Caki2 (cell line): ENCODE measurements at regions not wholly inside any gene's neighbourhood (a gene's known extent, or its start where the extent isn't known, plus 50 kb on each side); places are given as distances from the start of the nearest gene placed in this dataset.

Experiments
- DNase-seq: peaks from one replicate; pipeline ENCODE4 v3.0.0-alpha.2; 2015; ENCODE audit warnings: low read depth
- in situ Hi-C: cut with HindIII; loops from 2 replicates; pipeline ENCODE4 v1.10.0; 2016; ENCODE audit warnings: low sequenced_read_pairs, low pct_unique_long_range_greater_than_20kb, mixed read lengths

GRCh38 chr3:81033684-81034083 is 727.8 kb downstream of the GBE1 start:
- DNase-seq = no peak
- in situ Hi-C loops = no loop called here

GRCh38 chr3:81033185-81033584 is 728.3 kb downstream of the GBE1 start:
- no peak for DNase-seq
- in situ Hi-C loops = no loop called here

GRCh38 chr3:81029861-81030260 is 731.6 kb downstream of the GBE1 start:
- in situ Hi-C loops = no loop called here
- no peak for DNase-seq

- DNase-seq = no peak
- in situ Hi-C loops = no loop called here
Measured at GRCh38 chr3:81027344-81027743, 734.1 kb downstream of the GBE1 start.

- DNase-seq = no peak
- in situ Hi-C loops = no loop called here
Measured at GRCh38 chr3:81024560-81024959, 736.9 kb downstream of the GBE1 start.

- DNase-seq = no peak
- in situ Hi-C loops = no loop called here
Measured at GRCh38 chr3:81022339-81022738, 739.1 kb downstream of the GBE1 start.

- no peak for DNase-seq
- in situ Hi-C loops = no loop called here
Measured at GRCh38 chr3:81013360-81013759, 748.1 kb downstream of the GBE1 start.

- in situ Hi-C loops = no loop called here
- DNase-seq = no peak
Measured at GRCh38 chr3:81005992-81006391, 755.5 kb downstream of the GBE1 start.

- in situ Hi-C loops = no loop called here
- DNase-seq = no peak
Measured at GRCh38 chr3:81003817-81004216, 757.6 kb downstream of the GBE1 start.

- DNase-seq = no peak
- in situ Hi-C loops = no loop called here
Measured at GRCh38 chr3:81003008-81003645, 758.3 kb downstream of the GBE1 start.

GRCh38 chr3:80999481-80999880 is 762.0 kb downstream of the GBE1 start:
- in situ Hi-C loops = no loop called here
- DNase-seq = no peak

GRCh38 chr3:80998022-80998421 is 763.4 kb downstream of the GBE1 start:
- in situ Hi-C loops = no loop called here
- DNase-seq = no peak

GRCh38 chr3:80997622-80998021 is 763.8 kb downstream of the GBE1 start:
- DNase-seq = no peak
- in situ Hi-C loops = no loop called here

- DNase-seq = no peak
- in situ Hi-C loops = no loop called here
Measured at GRCh38 chr3:80994767-80995166, 766.7 kb downstream of the GBE1 start.

- in situ Hi-C loops = no loop called here
- DNase-seq = no peak
Measured at GRCh38 chr3:80994085-80994665, 767.3 kb downstream of the GBE1 start.

GRCh38 chr3:80993241-80993945 is 768.1 kb downstream of the GBE1 start:
- DNase-seq = peak; percentile 2
- in situ Hi-C loops = no loop called here

- DNase-seq = no peak
- in situ Hi-C loops = no loop called here
Measured at GRCh38 chr3:80983753-80984152, 777.7 kb downstream of the GBE1 start.

- no peak for DNase-seq
- in situ Hi-C loops = no loop called here
Measured at GRCh38 chr3:80978216-80978969, 783.1 kb downstream of the GBE1 start.

GRCh38 chr3:80970292-80970691 is 791.2 kb downstream of the GBE1 start:
- in situ Hi-C loops = no loop called here
- no peak for DNase-seq
